SK-N-SH treated with all-trans-retinoic acid at 6 μM for 48 hours (cell line): ENCODE measurements at regions not wholly inside any gene's neighbourhood (a gene's known extent, or its start where the extent isn't known, plus 50 kb on each side); places are given as distances from the start of the nearest gene placed in this dataset.
A peak's percentile ranks its signal among the peaks of the same experiment; 100 is the strongest.

Source experiments
- ATAC-seq: fragments of 200-7000 bp; cut with Tn5 transposase; 3 replicates; pipeline ENCODE4 v1.9.1; 2020; ENCODE audit warnings: mild to moderate bottlenecking, moderate library complexity
- ARNTL ChIP-seq: fragments of 450-650 bp; formaldehyde crosslinking; IDR thresholded peaks from 2 replicates; pipeline ENCODE4 v1.5.0; 2020; ENCODE audit warnings: low read depth, mild to moderate bottlenecking, moderate library complexity, borderline replicate concordance
- CREB5 ChIP-seq: fragments of 250-450 bp; sonication (Bioruptor Pico); IDR thresholded peaks from 2 replicates; pipeline ENCODE4 v1.5.1; 2020; ENCODE audit warnings: low read depth, mild to moderate bottlenecking, moderate library complexity
- CSDC2 ChIP-seq: fragments of 250-450 bp; sonication (Bioruptor Pico); IDR thresholded peaks from 2 replicates; pipeline ENCODE4 v1.5.0; 2020; ENCODE audit warnings: mild to moderate bottlenecking, moderate library complexity
- CSRNP3 ChIP-seq: fragments of 250-450 bp; sonication (Bioruptor Pico); IDR thresholded peaks from 2 replicates; pipeline ENCODE4 v1.5.1; 2021; ENCODE audit warnings: mild to moderate bottlenecking, moderate library complexity
- ESRRG ChIP-seq: fragments of 250-450 bp; sonication (Bioruptor Pico); IDR thresholded peaks from 2 replicates; pipeline ENCODE4 v1.6.1; 2021; ENCODE audit warnings: mild to moderate bottlenecking
- GLIS3 ChIP-seq: fragments of 250-450 bp; sonication (Bioruptor Pico); IDR thresholded peaks from 2 replicates; pipeline ENCODE4 v1.5.0; 2020; ENCODE audit warnings: mild to moderate bottlenecking, moderate library complexity
- ISL1 ChIP-seq: fragments of 250-450 bp; sonication (Bioruptor Pico); IDR thresholded peaks from 2 replicates; pipeline ENCODE4 v2.1.2; 2022; ENCODE audit warnings: mild to moderate bottlenecking, moderate library complexity
- OSR1 ChIP-seq: fragments of 250-450 bp; sonication (Bioruptor Pico); IDR thresholded peaks from 2 replicates; pipeline ENCODE4 v1.8.0; 2022; ENCODE audit warnings: moderate library complexity, mild to moderate bottlenecking, inconsistent platforms
- PATZ1 ChIP-seq: fragments of 250-450 bp; sonication (Bioruptor Pico); IDR thresholded peaks from 2 replicates; pipeline ENCODE4 v1.8.0; 2020; ENCODE audit warnings: mild to moderate bottlenecking, moderate library complexity, borderline replicate concordance
- POU6F1 ChIP-seq: fragments of 250-450 bp; sonication (Bioruptor Pico); IDR thresholded peaks from 2 replicates; pipeline ENCODE4 v1.8.0; 2021; ENCODE audit warnings: low read depth, mild to moderate bottlenecking, moderate library complexity, borderline replicate concordance
- PPARA ChIP-seq: fragments of 250-450 bp; sonication (Bioruptor Pico); IDR thresholded peaks from 2 replicates; pipeline ENCODE4 v1.5.0; 2020; ENCODE audit warnings: mild to moderate bottlenecking, borderline replicate concordance
- RARB ChIP-seq: fragments of 250-450 bp; sonication (Bioruptor Pico); IDR thresholded peaks from 2 replicates; pipeline ENCODE4 v1.8.0; 2021; ENCODE audit warnings: mild to moderate bottlenecking, moderate library complexity
- SNAI2 ChIP-seq: fragments of 250-450 bp; sonication (Bioruptor Pico); IDR thresholded peaks from 2 replicates; pipeline ENCODE4 v1.5.0; 2020; ENCODE audit warnings: mild to moderate bottlenecking, moderate library complexity
- TCF4 ChIP-seq: fragments of 250-450 bp; sonication (Bioruptor Pico); IDR thresholded peaks from 2 replicates; pipeline ENCODE4 v1.8.0; 2021; ENCODE audit warnings: mild to moderate bottlenecking, moderate library complexity, borderline replicate concordance
- TOX ChIP-seq: fragments of 250-450 bp; sonication (Bioruptor Pico); IDR thresholded peaks from 2 replicates; pipeline ENCODE4 v1.8.0; 2021; ENCODE audit warnings: mild to moderate bottlenecking, moderate library complexity, borderline replicate concordance
- TSHZ2 ChIP-seq: fragments of 250-450 bp; sonication (Bioruptor Pico); IDR thresholded peaks from 2 replicates; pipeline ENCODE4 v1.5.0; 2020; ENCODE audit warnings: mild to moderate bottlenecking, moderate library complexity
- ZC3H10 ChIP-seq: fragments of 250-450 bp; sonication (Bioruptor Pico); IDR thresholded peaks from 2 replicates; pipeline ENCODE4 v1.5.1; 2021; ENCODE audit warnings: mild to moderate bottlenecking, moderate library complexity
- ZFP3 ChIP-seq: fragments of 250-450 bp; sonication (Bioruptor Pico); IDR thresholded peaks from 2 replicates; pipeline ENCODE4 v1.5.0; 2020; ENCODE audit warnings: mild to moderate bottlenecking, moderate library complexity
- ZNF565 ChIP-seq: fragments of 450-650 bp; formaldehyde crosslinking; conservative IDR thresholded peaks from 2 replicates; pipeline ENCODE4 v1.5.0; 2020; ENCODE audit warnings: low read depth, mild to moderate bottlenecking, moderate library complexity
- ZNF70 ChIP-seq: fragments of 450-650 bp; formaldehyde crosslinking; IDR thresholded peaks from 2 replicates; pipeline ENCODE4 v1.5.0; 2020; ENCODE audit warnings: mild to moderate bottlenecking, moderate library complexity
- ZNF8 ChIP-seq: fragments of 450-650 bp; formaldehyde crosslinking; IDR thresholded peaks from 2 replicates; pipeline ENCODE4 v1.5.0; 2020; ENCODE audit warnings: mild to moderate bottlenecking, moderate library complexity

DNA sequence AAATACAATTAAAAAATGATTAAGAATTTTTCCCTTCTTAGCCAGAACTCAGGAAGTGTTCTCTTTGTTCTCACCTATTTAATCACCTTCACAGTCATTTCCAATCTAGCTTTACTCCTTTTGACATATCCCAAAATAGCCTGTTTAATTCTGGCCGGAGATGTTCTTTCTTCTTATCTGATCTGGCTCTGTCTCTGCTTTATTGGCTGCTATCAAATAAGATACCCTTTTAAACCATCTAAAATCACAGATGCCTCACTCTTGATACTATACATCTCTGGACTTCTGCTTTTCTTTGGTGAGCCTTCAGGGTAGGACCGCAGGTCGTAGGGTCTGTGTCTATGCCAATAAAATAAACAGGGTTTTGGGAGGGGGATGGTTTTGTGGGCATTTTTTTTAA lies 319.2 kb upstream of the SEMA6D start:
- ATAC-seq: no peak
- no peak for TF ChIP-seq ZNF565 (CRISPR knock-in tag)
- TF ChIP-seq TCF4 (CRISPR knock-in tag): peak; percentile 50; the same call in 1 of the 2 replicates
- TF ChIP-seq ZNF70: peak; percentile 74
- TF ChIP-seq TSHZ2 (CRISPR knock-in tag): peak; percentile 70; the same call in 1 of the 2 replicates
- peak; percentile 64; the same call in 1 of the 2 replicates for TF ChIP-seq ISL1

- no peak for ATAC-seq
- TF ChIP-seq ZFP3: no peak
- no peak for TF ChIP-seq ZNF565 (CRISPR knock-in tag)
- TF ChIP-seq PATZ1 (CRISPR knock-in tag): no peak
- no peak for TF ChIP-seq ESRRG
- TF ChIP-seq SNAI2 (CRISPR knock-in tag): no peak
- TF ChIP-seq PPARA (CRISPR knock-in tag): no peak
- no peak for TF ChIP-seq CREB5
- no peak for TF ChIP-seq POU6F1
- no peak for TF ChIP-seq GLIS3 (CRISPR knock-in tag)
- no peak for TF ChIP-seq ARNTL (CRISPR knock-in tag)
- no peak for TF ChIP-seq OSR1
- TF ChIP-seq TSHZ2 (CRISPR knock-in tag): no peak
- TF ChIP-seq CSRNP3 (CRISPR knock-in tag): no peak
- TF ChIP-seq CSDC2 (CRISPR knock-in tag): no peak
These were observed 318.7 kb upstream of the SEMA6D start for GRCh38 chr15:47398594-47398993.

DNA sequence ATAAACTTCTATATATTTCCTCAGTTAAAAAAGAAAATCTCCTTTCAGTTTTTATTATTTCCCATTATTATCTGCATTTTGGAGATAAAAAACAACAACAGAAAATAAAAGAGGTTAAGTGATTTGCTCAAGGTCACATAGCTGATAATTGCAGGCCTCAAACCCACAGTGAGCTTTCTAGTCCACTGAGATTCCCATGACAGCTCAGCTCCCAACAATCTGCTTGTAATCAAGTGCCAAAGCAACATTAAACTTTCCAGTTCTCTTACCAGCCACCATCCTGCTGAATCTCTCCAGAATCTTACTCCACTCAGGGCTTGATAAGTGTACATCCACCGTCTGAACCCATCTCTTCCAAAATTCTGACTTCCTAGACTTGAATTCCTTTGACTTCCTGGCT lies 318.2 kb upstream of the SEMA6D start:
- ATAC-seq: no peak
- TF ChIP-seq TSHZ2 (CRISPR knock-in tag) (no peak), OSR1 (no peak), ZNF565 (CRISPR knock-in tag) (no peak), RARB (no peak), ZNF8 (CRISPR knock-in tag) (no peak), ISL1 (no peak), ARNTL (CRISPR knock-in tag) (no peak), ZC3H10 (CRISPR knock-in tag) (no peak), TOX (CRISPR knock-in tag) (no peak), CREB5 (no peak)
